Astrocyte (in vitro differentiated cells and primary cell): ENCODE measurements at regions not wholly inside any gene's neighbourhood (a gene's known extent, or its start where the extent isn't known, plus 50 kb on each side); places are given as distances from the start of the nearest gene placed in this dataset.

Experiments used
- DNase-seq: peaks from one replicate; pipeline ENCODE4 v3.0.0-alpha.2; 2010; ENCODE audit warnings: low read depth
- FAIRE-seq: peaks from 2 replicates; lab custom pipeline; 2011; peaks lifted over from hg19 to GRCh38; lab: Jason Lieb, UNC
- H2AFZ ChIP-seq: 2 replicates; pipeline ENCODE4 v1.6.0; 2012; ENCODE audit warnings: low read depth, low read length, inconsistent platforms
- H3K27ac ChIP-seq: 2 replicates; pipeline ENCODE4 v1.5.1; 2011; ENCODE audit warnings: low read depth, low read length, inconsistent platforms
- H3K27me3 ChIP-seq: 2 replicates; pipeline ENCODE4 v1.6.0; 2011; ENCODE audit warnings: low read length, inconsistent platforms; ENCODE audit not compliant: insufficient read depth
- H3K36me3 ChIP-seq: 2 replicates; pipeline ENCODE4 v1.5.1; 2011; ENCODE audit warnings: low read length, inconsistent platforms; ENCODE audit not compliant: insufficient read depth
- H3K4me1 ChIP-seq: 2 replicates; pipeline ENCODE4 v1.5.1; 2011; ENCODE audit warnings: low read length, inconsistent platforms; ENCODE audit not compliant: insufficient read depth
- H3K4me2 ChIP-seq: 2 replicates; pipeline ENCODE4 v1.6.0; 2012; ENCODE audit warnings: low read length, inconsistent platforms
- H3K4me3 ChIP-seq: 2 replicates; pipeline ENCODE4 v1.5.1; 2011; ENCODE audit warnings: low read depth, mild to moderate bottlenecking, low read length, inconsistent platforms; ENCODE audit not compliant: insufficient read depth
- H3K79me2 ChIP-seq: 2 replicates; pipeline ENCODE4 v1.6.0; 2012; ENCODE audit warnings: mild to moderate bottlenecking, low read length, inconsistent platforms; ENCODE audit not compliant: insufficient read depth
- H3K9ac ChIP-seq: 2 replicates; pipeline ENCODE4 v1.6.0; 2012; ENCODE audit warnings: mild to moderate bottlenecking, low read length, inconsistent platforms
- H3K9me3 ChIP-seq: 2 replicates; pipeline ENCODE4 v1.5.1; 2012; ENCODE audit warnings: low read depth, mild to moderate bottlenecking, low read length, inconsistent platforms; ENCODE audit not compliant: insufficient read depth
- H4K20me1 ChIP-seq: 2 replicates; pipeline ENCODE4 v1.6.0; 2012; ENCODE audit warnings: low read length, inconsistent platforms; ENCODE audit not compliant: insufficient read depth
- H3K27ac Mint-ChIP-seq: one replicate; pipeline ENCODE4 v1.8.0; 2021; ENCODE audit warnings: mild to moderate bottlenecking, mixed read lengths; ENCODE audit not compliant: unreplicated experiment
- H3K27me3 Mint-ChIP-seq: one replicate; pipeline ENCODE4 v1.8.0; 2021; ENCODE audit warnings: low read depth, mixed read lengths; ENCODE audit not compliant: unreplicated experiment
- H3K36me3 Mint-ChIP-seq: one replicate; pipeline ENCODE4 v1.8.0; 2021; ENCODE audit warnings: low read depth, mixed read lengths; ENCODE audit not compliant: unreplicated experiment
- H3K4me1 Mint-ChIP-seq: one replicate; pipeline ENCODE4 v1.8.0; 2021; ENCODE audit warnings: low read depth, mixed read lengths; ENCODE audit not compliant: unreplicated experiment
- H3K4me3 Mint-ChIP-seq: one replicate; pipeline ENCODE4 v1.8.0; 2021; ENCODE audit warnings: mild to moderate bottlenecking, moderate library complexity, mixed read lengths; ENCODE audit not compliant: unreplicated experiment
- H3K9me3 Mint-ChIP-seq: one replicate; pipeline ENCODE4 v1.8.0; 2021; ENCODE audit warnings: mild to moderate bottlenecking, mixed read lengths; ENCODE audit not compliant: unreplicated experiment
- EZH2 ChIP-seq: IDR thresholded peaks from 2 replicates; pipeline ENCODE4 v1.6.1; 2012; ENCODE audit warnings: mild to moderate bottlenecking, low read length, inconsistent platforms; ENCODE audit not compliant: insufficient read depth
- TF ChIP-seq, protein P1 (sequence below): IDR thresholded peaks from 2 replicates; pipeline ENCODE4 v1.5.1; 2011; ENCODE audit warnings: low read depth, mild to moderate bottlenecking, inconsistent platforms, low read length, moderate library complexity; ENCODE audit not compliant: insufficient read depth

DNA sequence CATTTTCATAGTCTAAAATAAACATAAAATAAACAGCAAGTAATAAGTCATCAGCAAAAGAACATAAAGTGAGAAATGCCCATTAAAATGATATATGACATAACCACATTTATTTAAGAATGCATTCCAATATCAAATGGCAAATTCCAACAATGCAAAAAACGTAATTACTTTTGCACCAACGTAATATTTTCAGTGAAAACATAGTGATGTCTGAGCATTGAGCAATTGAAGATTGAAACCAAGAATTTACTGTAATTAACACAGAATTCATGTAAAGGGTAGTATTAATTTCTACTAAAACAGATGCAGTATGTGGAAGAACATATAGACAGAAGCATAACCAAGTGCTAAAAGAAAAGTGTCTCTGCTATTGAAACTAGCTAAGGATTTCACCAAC lies 123.0 kb upstream of the TNS3 start:
- H3K36me3 Mint-ChIP-seq: no peaks in the 10 kb centered on the region
- no peak for DNase-seq
- no peaks in the 10 kb centered on the region for H3K79me2 ChIP-seq
- no peaks in the 10 kb centered on the region for H3K27me3 ChIP-seq
- no peaks in the 10 kb centered on the region for H3K9me3 ChIP-seq
- no peak overlapping the region for H3K4me2 ChIP-seq
- FAIRE-seq: no peak
- H3K4me3 ChIP-seq: no peak overlapping the region
- TF ChIP-seq, protein P1, sequence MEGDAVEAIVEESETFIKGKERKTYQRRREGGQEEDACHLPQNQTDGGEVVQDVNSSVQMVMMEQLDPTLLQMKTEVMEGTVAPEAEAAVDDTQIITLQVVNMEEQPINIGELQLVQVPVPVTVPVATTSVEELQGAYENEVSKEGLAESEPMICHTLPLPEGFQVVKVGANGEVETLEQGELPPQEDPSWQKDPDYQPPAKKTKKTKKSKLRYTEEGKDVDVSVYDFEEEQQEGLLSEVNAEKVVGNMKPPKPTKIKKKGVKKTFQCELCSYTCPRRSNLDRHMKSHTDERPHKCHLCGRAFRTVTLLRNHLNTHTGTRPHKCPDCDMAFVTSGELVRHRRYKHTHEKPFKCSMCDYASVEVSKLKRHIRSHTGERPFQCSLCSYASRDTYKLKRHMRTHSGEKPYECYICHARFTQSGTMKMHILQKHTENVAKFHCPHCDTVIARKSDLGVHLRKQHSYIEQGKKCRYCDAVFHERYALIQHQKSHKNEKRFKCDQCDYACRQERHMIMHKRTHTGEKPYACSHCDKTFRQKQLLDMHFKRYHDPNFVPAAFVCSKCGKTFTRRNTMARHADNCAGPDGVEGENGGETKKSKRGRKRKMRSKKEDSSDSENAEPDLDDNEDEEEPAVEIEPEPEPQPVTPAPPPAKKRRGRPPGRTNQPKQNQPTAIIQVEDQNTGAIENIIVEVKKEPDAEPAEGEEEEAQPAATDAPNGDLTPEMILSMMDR: no peak
- TF ChIP-seq EZH2: no peak
- H3K27me3 Mint-ChIP-seq: peaks cover 3% of the 10 kb centered on the region
- H3K27ac ChIP-seq: no peak overlapping the region
- no peaks in the 10 kb centered on the region for H3K36me3 ChIP-seq
- H3K4me1 ChIP-seq: no peaks in the 10 kb centered on the region
- no peaks in the 10 kb centered on the region for H4K20me1 ChIP-seq
- H3K9me3 Mint-ChIP-seq: no peaks in the 10 kb centered on the region
- no peak overlapping the region for H3K27ac Mint-ChIP-seq
- no peak overlapping the region for H3K4me3 Mint-ChIP-seq
- no peaks in the 10 kb centered on the region for H3K4me1 Mint-ChIP-seq
- H2AFZ ChIP-seq: no peak overlapping the region
- no peak overlapping the region for H3K9ac ChIP-seq

DNA sequence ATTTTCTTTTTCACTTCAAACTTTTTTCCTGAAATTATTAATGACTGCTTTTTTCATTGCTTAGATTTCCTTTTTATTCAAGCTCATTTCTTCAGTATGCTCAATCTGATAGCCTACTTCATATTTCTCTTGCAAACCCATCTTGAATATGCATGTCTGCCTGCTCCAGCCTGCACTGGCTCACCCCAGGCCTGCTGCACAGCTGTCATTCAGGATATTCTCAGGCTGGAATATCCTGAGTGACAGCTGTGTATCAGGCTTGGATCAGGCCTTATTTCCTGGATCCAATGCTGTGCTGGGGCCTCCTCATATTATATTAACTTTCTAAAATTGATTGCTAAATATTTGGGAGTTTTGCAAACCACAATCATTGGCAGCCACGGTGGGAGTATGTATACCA lies 120.2 kb upstream of the TNS3 start:
- TF ChIP-seq, protein P1: no peak
- no peak for TF ChIP-seq EZH2
- H3K27me3 Mint-ChIP-seq: peaks cover 3% of the 10 kb centered on the region
- no peak overlapping the region for H3K4me3 ChIP-seq
- H3K27me3 ChIP-seq: no peaks in the 10 kb centered on the region
- H3K36me3 ChIP-seq: no peaks in the 10 kb centered on the region
- H2AFZ ChIP-seq: no peak overlapping the region
- DNase-seq (no peak), FAIRE-seq (no peak)
- H3K27ac ChIP-seq: no peak overlapping the region
- H3K4me1 Mint-ChIP-seq: no peaks in the 10 kb centered on the region
- H3K27ac Mint-ChIP-seq: no peak overlapping the region
- H4K20me1 ChIP-seq: no peaks in the 10 kb centered on the region
- no peaks in the 10 kb centered on the region for H3K9me3 Mint-ChIP-seq
- no peaks in the 10 kb centered on the region for H3K79me2 ChIP-seq
- no peaks in the 10 kb centered on the region for H3K4me1 ChIP-seq
- no peak overlapping the region for H3K9ac ChIP-seq
- no peaks in the 10 kb centered on the region for H3K36me3 Mint-ChIP-seq
- H3K9me3 ChIP-seq: no peaks in the 10 kb centered on the region
- H3K4me2 ChIP-seq: no peak overlapping the region
- no peak overlapping the region for H3K4me3 Mint-ChIP-seq

DNA sequence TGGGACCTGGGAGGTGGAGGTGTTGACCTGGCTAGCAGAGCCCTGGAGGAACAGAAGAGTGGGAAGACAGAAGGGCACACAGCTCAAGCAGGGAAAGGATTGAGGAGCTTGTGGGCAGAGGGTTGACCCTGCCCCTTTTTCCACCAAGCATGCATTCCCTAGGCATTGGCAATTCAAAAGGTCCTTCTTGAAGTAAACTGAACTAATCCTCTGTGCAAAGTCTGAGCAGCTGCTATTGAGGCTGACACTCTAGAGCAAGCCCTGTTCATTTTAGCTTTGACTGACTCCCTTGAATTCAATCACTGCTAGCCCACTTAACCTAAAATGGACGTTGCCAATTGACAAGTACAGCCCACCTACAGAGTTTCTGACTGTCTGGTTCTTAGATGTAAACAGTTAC lies 116.5 kb upstream of the TNS3 start:
- H3K9me3 Mint-ChIP-seq: no peaks in the 10 kb centered on the region
- no peak for FAIRE-seq

More for the DNA sequence above, 116.5 kb upstream of the TNS3 start:
- Histone ChIP-seq H3K4me3 (no peak overlapping the region), H3K4me2 (no peak overlapping the region), H4K20me1 (no peaks in the 10 kb centered on the region), H3K27ac (no peak overlapping the region), H3K9ac (no peak overlapping the region), H3K4me1 (no peaks in the 10 kb centered on the region), H3K27me3 (no peaks in the 10 kb centered on the region), H3K9me3 (no peaks in the 10 kb centered on the region), H3K79me2 (no peaks in the 10 kb centered on the region), H2AFZ (no peak overlapping the region), H3K36me3 (no peaks in the 10 kb centered on the region)
- TF ChIP-seq EZH2: no peak
- TF ChIP-seq, protein P1: no peak
- H3K36me3 Mint-ChIP-seq: no peaks in the 10 kb centered on the region
- H3K4me3 Mint-ChIP-seq: no peak overlapping the region
- H3K4me1 Mint-ChIP-seq: peaks cover under 1% of the 10 kb centered on the region
- DNase-seq: no peak
- no peak overlapping the region for H3K27ac Mint-ChIP-seq
- H3K27me3 Mint-ChIP-seq: no peaks in the 10 kb centered on the region
